NCI-H2029 (cell line): ENCODE measurements at regions not wholly inside any gene's neighbourhood (a gene's known extent, or its start where the extent isn't known, plus 50 kb on each side); places are given as distances from the start of the nearest gene placed in this dataset.
"Not testable (repeated sequence)": the region's sequence is repeated elsewhere in the genome, so short reads cannot be mapped to it uniquely, and the experiment has no call there.

ENCODE experiments used
- DNase-seq: peaks from one replicate; lab custom pipeline; 2025; lab: John Stamatoyannopoulos, UW

DNA sequence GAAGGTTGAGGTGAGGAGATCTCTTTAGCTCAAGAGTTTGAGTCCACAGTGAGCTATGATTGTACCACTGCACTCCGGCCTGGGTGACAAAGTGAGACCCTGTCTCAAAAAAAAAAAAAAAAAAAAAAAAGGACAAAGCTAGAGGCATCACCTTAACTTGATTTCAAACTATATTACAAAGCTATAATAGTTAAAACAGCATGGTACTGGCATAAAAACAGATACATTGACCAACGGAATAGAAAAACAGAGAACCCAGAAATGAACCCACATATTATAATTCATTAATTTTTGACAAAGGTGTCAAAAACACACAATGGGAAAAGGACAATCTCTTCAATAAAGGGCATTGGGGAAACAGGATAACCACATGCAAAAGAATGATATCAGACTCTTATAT lies 50.8 kb upstream of the MBOAT1 start:
- no peak for DNase-seq

DNA sequence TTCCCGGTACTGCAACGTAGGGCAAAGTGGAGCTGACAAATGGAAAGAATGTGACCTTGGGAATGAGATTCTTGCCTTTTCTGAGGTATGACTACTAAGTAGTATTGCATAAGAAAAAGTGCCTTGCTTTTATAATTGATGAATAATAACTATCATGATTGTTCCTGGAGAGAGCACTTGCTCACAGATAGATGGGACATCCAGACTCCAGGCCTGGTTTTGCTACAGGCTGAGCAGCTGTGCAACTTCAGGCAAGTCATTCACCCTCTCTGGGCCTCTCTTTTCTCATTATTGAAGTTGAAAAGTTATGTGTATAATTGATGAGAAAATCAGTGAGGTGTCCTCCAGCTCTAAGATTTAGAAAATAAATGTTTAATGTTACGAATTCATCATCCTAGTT lies 53.6 kb upstream of the MBOAT1 start:
- DNase-seq, result no peak

DNA sequence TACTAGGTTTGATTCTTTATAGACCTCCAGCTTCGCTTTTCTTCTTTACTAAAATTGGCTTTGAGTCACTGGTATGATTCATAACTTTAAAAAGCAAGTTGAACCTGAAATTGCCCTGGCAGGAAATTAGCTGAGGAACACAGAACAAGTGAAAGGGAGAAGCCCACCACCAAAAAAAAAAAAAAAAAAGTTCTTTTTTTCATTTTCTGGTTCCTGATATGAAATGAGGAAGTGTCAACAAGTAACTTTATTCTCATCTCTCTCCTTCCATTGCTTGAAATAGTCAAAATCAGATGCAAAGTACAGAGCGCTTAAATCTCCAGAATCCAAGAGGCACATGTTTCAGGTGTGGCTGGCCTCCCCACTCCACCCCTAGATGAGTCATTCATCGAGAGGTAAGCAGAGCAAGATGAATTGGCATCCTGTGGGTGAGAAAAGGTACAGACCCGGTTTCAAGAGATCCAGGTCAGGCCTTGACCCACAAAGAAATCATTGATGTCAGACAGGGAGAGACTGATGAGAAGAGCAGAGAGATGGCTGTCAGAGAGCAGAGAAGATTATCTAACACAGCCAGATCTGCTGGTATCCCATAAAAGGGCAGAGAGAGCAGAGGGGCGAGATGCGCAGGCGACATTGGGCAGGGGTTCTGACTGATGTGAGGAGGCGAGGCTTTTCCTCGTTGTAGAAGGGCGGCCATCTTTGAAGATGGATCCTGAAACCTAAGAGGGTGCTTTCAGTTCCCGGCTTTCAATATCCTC lies 54.8 kb upstream of the MBOAT1 start:
- DNase-seq, result no peak

DNA sequence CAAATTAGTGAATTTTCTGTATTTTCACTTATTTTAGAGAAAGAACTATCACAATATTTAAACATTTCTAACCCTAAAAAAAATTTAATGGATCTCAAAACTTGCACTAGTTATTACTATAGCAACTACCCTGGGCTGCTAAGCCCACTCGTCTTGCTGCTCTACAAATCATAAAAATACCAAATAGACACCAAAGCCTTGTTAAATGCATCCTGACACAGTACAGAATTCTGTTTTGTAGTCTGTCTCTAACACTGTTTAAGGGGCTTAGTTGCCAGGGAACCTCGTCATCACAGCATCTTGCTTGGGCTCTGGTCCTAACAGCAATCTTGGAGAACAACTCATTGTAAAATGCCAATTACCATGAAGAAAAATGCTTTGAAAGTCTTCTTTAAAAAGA lies 56.9 kb upstream of the MBOAT1 start:
- no peak for DNase-seq

DNA sequence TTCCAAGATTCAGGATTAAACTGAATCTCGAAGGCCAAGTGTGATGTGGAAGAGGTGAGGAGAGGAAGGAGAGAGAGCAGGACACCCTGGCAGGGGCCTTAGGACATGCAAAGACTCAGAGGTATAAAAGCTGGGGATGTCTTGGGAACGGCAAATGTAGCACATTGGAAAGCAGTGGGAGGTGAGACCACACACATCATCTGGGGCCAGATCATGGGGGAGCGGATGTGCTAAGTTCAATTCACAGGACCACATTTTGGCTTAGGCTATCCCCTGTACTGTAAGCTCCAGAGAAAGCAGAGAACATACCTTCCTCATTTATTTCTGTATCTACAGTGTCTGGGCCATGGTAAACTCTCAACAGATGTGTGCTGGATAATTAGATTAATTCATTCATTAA lies 59.5 kb upstream of the MBOAT1 start:
- DNase-seq, result no peak

DNA sequence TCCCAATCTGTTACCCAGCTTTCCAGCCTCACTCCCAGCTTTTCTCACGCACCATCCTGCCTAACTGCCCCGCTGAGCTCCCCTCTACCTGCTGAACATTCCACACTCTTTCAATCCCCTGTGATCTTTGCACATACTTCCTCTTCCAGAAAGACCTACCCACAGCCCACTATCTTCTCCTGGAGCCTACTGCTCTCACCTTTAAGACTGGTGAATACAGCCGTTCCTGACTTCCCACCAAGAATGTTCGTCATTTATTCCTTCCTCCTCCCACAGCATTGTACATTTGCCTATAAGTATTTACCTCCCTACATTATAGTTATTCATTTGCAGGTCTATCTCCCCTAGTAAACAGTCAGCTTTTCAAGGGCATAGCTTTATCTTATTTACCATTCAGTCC lies 61.9 kb upstream of the MBOAT1 start:
- DNase-seq, result no peak

DNA sequence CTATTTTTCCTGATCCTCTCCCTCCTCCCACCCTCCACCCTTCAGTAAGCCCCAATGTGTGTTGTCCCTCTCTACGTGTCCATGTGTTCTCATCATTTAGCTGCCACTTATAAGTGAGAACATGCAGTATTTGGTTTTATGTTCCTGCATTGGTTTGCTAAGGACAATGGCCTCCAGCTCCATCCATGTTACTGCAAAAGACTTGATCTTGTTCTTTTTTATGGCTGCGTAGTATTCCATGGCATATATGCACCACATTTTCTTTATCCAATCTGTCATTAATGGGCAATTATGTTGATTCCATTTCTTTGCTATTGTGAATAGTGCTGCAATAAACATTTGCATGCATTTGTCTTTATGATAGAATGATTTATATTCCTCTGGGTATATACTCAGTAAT lies 63.6 kb upstream of the MBOAT1 start:
- DNase-seq, result not testable (repeated sequence)

DNA sequence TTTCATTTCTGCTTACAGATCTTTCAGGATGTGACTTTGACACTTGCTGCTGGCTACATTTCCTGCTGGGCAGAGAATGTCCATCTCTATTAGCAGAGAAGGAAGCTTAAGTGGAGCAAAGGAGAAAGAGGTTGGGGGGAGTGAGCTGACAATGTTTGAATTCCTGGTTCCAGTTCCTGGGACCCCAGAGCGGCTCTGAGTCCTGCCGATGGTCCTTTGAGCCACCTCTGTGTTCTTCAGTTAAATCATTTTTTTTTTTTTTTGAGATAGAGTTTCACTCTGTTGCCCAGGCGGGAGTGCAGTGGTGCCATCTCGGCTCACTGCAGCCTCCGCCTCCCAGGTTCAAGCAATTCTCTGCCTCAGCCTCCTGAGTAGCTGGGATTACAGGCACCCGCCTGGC lies 65.5 kb upstream of the MBOAT1 start:
- DNase-seq, result not testable (repeated sequence)

DNA sequence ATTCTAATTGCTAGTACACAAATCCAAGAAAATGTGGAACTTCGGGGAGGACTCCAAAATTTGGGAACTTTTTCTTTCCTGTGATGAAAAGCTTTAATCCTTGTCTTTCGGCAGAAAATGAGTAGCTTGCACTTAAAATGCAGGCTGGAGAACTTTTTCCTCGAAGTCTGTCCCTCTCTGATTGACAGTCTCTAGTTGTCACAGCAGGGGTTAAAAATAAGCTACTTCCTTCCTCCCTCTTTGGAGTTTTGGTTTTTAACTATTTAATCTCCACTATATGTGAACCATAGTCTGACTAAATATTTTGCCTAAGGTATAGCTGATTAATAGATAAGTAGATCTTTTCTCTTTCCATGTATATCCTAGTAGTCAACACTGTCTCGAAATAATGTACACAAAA lies 66.8 kb upstream of the MBOAT1 start:
- no peak for DNase-seq

DNA sequence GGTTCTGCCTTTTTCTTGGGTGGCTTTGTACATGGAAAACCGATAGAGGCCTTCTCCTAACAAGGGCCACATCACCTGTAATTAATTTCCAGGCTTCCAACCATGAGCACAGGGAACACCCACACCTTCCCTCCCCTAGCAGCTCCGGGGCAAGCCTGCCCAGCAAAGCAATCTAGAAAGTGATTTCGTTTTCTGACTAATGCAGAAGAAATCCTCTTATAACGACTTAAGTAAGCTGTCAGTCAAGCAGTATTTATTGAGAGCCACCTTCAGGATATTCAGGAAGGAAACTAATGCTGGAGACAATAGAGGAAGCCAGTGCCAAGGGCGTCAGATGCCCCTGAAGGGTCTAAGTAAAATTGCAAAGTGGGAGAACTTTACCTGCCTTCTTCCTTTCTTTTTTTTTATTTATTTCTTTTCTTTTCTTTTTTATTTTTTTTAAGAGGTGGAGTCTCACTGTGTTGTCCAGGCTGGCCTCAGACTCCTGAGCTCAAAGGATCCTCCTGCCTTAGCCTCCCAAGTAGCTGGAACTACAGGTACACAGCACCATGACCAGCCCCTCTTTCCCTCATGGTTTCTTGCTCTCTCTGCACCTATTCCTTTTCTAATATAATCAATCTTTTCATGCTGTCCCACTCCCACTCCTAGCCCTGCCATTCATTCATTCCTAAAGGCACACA lies 67.5 kb upstream of the MBOAT1 start:
- no peak for DNase-seq

DNA sequence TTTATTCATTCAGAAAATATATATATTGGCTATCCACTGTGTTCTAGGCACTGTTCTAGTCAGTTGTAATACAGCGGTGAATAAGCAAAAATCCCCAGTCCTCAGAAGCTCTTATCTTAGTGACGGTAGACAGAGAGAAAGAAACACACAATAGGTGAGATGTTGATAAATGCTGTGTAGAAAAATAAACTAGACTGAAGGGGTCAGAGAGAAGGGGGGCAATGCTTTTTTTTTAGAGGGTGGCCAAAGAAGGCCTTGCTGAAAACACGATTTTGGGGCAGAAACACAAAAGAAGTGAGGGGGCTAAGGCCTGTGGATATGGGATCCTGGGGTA lies 68.0 kb upstream of the MBOAT1 start:
- DNase-seq, result no peak

DNA sequence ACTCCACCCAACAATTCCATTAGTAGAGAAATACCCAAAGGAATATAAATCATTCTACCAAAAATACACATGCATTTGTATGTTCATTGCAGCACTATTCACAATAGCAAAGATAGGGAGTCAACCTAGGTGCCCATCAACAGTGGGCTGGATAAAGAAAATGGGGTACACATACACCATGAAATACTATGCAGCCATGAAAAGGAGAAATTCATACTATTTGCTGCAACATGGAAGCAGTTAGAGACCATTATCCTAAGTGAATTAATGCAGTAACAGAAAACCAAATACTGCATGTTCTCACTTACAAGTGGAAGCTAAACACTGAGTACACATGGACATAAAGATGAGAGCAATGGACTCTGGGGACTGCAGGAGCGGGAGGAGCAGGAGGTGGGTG lies 72.4 kb upstream of the MBOAT1 start:
- no peak for DNase-seq

DNA sequence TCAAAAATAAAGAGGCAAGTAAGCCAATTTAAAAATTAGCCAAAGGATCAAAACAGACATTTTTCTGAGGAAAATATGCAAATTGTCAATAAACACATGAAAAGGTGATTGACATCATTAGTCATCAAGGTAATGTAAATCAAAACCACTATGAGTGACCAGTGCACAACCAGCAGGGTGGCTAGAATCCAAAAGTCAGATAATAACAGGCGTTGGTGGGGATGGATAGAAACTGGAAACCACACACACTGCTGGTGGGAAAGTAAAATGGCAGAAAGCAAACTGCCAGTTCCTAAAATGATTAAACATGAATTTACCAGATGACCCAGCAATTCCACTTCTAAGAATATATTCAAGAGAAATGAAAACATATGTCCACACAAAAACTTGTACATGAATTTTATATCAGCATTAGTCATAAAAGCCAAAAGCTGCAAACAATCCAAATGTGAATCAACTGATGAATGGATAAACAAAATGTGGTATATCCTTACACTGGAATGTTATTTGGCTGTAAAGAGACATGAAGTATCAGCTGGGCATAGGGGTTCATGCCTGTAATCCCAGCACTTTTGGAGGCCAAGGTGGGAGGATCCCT lies 74.8 kb upstream of the MBOAT1 start:
- no peak for DNase-seq

DNA sequence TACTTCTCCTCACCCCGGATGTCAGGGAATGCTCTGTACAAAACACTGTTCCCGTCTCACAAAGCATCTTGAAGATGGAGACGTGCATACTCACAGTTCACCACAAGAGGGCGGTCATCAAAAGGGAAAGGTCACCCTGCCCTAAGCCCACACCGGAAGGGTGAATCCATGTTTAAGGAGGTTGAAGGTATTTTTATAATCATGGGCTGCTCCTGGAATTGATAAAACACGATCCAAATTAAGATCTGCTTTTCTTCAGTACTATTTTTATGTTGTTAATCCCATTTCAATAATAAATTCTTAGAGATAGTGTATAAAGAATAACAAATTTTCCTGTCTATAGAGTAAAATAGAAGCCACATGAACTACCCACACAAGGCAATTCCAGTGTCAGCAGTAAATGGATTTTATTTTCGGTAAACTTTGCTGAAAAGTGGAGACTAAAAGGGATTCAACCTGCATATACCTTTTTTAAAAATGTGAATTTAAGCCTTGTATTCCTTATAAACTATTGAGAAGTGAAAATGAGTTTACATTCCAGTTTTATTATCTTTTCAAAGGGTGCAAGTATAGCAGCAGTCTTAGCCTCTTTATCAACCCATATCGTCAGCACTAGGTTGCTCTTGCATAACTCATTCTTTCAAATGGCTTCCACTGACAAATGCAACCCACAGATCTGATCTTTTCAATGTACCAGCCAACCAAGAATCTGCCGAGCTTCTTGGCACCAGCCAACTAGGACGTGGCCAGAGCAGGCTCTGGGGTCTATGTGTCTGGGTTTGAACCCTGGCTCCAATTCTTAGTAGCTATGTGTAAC lies 79.7 kb upstream of the MBOAT1 start:
- DNase-seq, result peak; percentile 92

DNA sequence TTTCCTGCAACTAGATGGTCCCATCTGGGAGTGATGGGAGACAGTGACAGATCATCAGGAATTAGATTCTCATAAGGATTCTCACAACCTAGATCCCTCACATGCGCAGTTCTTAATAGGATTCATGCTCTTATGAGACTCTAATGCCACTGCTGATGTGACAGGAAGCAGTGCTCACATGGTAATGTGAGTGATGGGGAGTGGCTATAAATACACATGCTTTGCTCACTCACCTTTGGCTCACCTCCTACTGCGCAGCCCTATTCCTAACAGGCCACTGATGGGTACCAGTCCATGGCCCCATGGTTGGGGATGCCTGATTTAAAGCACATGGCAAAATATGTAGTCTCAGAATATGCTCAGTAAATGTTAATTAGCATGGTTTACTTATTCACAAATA lies 80.6 kb upstream of the MBOAT1 start:
- DNase-seq, result no peak

DNA sequence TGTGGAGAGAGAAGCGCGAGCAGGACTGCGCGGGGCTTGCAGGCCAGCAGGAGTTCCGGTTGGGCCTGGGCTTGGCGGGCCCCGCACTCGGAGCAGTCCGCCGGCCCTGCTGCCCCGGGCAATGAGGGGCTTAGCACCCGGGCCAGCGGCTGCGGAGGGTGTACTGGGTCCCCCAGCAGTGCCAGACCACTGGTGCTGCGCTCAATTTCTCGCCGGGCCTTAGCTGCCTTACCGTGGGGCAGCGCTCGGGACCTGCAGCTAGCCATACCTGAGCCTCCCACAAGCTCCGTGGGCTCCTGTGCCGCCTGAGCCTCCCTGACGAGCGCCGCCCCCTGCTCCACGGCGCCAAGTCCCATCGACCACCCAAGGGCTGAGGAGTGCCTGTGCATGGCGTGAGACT lies 89.0 kb upstream of the MBOAT1 start:
- DNase-seq, result no peak

DNA sequence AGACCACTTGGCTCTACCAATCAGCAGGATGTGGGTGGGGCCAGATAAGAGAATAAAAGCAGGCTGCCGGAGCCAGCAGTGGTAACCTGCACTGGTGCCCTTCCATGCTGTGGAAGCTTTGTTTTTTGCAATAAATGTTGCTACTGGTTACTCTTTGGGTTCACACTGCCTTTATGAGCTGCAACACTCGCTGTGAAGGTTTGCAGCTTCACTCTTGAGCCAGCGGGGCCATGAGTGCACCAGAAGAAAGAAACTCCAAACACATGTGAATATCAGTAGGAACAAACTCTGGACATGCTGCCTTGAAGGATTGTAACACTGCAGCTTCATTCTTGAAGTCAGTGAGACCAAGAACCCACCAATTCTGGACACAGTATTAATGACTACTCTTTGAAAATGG lies 89.9 kb upstream of the MBOAT1 start:
- DNase-seq, result no peak

DNA sequence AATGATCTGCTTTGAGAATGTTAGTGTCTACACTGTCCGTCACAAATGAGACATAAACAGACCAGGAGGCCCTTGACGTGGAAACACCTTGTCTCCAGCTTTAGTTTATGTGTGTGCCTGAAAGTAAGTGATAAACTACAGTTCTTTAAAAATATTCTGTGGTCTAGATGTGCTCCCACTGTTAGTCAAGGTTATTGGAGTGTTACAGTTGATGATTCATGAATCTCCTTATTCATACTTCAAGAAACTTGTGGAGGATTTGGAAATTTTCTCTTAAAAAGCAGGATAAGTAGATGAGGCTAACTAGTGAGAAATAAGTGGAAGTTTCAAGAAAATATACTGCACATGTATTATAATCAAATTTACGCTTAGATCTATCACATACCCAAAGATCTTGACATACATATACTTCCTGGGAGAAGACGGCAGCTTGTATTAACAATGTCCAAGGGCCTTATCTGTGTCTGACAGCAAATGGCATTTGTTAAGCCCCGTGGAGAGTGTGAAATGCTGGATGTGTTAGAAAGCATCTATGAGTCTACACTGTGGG lies 90.5 kb upstream of the MBOAT1 start:
- no peak for DNase-seq

DNA sequence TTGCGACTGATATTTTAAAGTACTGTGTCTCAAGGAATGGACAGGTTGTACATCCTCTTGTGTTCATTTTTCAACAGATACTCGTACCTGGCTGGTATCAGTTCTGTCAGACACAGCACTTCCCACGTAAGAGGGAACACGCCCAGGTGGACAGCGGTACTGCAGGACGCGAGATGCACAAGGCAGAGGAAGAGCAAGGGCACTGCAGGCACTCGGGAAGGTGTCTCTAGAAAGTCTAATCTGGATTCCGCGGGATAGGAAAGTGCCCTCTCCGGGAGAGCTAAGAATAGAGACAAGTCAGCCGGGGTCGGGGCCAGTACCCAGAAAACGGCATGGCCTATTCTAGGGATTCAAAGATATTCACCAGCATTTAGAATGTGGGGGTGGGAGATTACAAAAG lies 94.2 kb upstream of the MBOAT1 start:
- DNase-seq, result no peak

DNA sequence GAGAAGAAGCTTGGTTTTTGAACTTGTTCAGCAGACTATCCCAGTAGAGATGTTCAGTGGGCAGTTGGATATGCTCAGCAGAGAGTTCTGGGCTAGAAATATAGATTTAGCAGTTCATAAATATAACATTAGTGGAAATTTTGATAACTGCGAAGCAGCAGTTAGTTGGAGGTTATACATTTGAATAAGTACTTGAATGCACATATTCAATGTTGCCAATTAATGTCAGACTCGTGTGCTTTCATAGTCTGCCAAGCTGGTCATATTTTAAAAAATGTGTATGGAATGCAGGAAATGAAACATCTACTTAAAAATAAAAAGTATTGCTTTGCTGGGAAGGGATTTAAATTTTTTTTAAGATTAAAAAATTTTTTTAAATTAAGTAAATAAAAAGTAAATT lies 92.5 kb upstream of the E2F3 start:
- DNase-seq, result no peak

DNA sequence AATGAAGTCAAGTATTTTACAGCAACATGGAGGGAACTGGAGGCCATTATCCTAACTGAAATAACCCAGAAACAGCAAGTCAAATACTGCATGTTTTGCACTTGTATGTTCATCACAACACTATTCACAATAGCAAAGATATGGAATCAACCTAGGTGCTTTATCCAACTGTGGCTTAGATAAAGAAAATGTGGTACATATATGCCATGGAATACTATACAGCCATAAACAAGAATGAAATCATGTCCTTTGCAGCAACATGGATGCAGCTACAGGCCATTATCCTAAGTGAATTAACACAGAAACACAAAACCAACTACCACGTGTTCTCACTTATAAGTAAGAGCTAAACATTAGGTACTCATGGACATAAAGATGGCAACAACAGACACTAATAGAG lies 91.5 kb upstream of the E2F3 start:
- no peak for DNase-seq

DNA sequence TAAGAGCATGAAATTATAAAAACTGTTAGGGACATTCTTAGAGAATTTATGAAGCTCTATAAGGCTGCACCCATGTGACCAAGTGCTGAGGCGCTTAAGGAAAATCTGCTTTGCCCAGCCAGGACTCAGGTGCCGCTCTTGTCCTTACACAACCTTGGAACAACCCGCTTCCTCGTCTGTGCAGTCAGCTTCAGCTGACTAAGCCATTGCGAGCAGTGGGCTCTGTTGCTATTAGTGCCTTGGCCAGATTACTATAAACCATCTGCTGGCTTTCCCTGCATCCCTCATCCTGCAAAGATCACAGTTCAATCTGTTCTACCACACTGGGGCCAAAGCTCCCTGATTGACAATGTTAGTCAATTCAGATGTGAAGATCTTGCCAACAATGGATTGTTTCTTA lies 89.1 kb upstream of the E2F3 start:
- no peak for DNase-seq

DNA sequence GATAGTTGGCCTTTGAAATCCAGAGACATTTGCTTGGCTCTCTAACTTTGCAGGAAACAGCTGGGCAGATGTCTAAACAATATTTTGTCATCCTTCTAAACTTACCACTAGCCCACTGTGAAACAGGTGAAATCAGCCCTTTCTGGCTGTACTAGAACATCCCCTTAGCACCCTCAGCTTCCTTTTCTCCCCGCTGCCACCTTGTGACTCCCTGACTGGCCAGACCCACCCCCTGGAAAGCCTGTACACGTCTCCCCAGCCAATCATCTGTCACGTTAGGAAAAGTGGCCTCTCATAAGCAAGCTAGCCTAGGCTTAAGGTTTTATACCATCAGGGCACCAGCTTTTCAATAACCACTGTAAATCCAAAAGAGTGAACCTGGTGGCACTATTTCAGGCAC lies 88.6 kb upstream of the E2F3 start:
- DNase-seq, result no peak
